ENCODE measurements at regions not wholly inside any gene's neighbourhood (a gene's known extent, or its start where the extent isn't known, plus 50 kb on each side); places are given as distances from the start of the nearest gene placed in this dataset.

DNA sequence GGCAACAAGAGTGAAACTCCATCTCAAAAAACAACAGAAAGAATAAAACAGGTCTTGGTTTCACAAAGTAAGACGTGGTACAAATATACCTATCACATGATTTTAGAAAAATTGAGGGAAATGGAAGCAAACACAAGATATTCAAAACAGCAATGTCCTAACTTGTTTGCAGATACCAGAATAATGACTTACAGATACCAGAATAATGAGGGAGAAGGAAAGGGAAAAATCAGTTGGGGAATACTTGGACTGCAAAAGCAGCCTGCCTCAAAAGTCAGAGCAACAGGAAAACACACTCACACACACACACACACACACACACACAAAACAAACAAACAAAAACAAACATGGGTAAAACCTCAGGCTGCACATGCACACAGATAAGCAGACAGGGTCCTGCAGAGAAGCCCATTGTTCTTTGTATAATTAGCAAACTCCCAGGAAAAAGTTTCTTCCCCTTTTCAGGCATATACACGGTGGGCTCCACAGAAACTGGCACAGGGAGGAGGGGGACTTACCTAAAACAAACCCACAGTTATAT lies 65.7 kb upstream of the CAPRIN2 start:
- Mint-ChIP-seq H3K4me3 (no peak overlapping the region), H3K4me1 (peaks cover 5 to 17% (median 11%) of the 10 kb centered on the region in 4 donors), H3K9me3 (peaks cover 0 to 3% (median 0%) of the 10 kb centered on the region in 7 donors), H3K27ac (no peak overlapping the region), H3K36me3 (no peaks in the 10 kb centered on the region), H3K27me3 (peaks cover 72% of the 10 kb centered on the region)
- Histone ChIP-seq H3K36me3 (ENCODE audit: control insufficient read depth, insufficient read depth, low read length) (no peaks in the 10 kb centered on the region), H3K9me3 (ENCODE audit: control insufficient read depth in 2 of 2, low read length in 2 of 2) (no peaks in the 10 kb centered on the region), H3K4me3 (ENCODE audit: low read depth, low read length) (no peak overlapping the region), H3K27me3 (ENCODE audit: control insufficient read depth, insufficient read depth, low read length) (peaks cover 34% of the 10 kb centered on the region), H3K4me1 (ENCODE audit: control insufficient read depth, insufficient read depth, low read length, poor library complexity, severe bottlenecking) (peaks cover 13% of the 10 kb centered on the region), H3K27ac (ENCODE audit: insufficient read depth, low read length, poor library complexity, severe bottlenecking) (no peak overlapping the region)
- DNase-seq, result no peak
- no peak for ATAC-seq (ENCODE audit: low read depth in 2 of 2)

DNA sequence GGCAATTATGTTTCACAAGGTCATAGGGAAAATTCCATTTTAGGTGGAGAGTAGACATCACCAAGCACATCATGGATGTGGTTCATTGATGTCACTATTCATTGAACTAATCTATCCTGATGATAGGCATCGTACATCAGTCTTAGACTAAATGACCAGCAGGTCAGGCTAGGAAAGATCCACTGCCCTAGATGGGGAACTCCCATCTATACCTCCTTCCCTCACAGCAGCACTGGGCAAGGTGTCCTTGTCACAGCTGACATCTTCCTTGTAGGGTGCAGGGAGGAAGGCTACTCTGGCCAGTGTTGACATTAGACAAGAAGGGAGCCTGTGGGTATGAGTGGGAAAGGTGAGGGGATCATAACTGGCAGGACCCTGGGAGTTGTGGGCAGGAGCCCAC lies 63.8 kb upstream of the CAPRIN2 start:
- Mint-ChIP-seq H3K9me3 (no peaks in the 10 kb centered on the region), H3K27me3 (peaks cover 70% of the 10 kb centered on the region), H3K36me3 (no peaks in the 10 kb centered on the region), H3K4me3 (no peak overlapping the region), H3K27ac (no peak overlapping the region), H3K4me1 (peaks cover 5 to 15% (median 8%) of the 10 kb centered on the region in 4 donors)
- DNase-seq (no peak), ATAC-seq (ENCODE audit: low read depth in 2 of 2) (no peak)
- Histone ChIP-seq H3K9me3 (ENCODE audit: control insufficient read depth in 2 of 2, low read length in 2 of 2) (no peaks in the 10 kb centered on the region), H3K27ac (ENCODE audit: insufficient read depth, low read length, poor library complexity, severe bottlenecking) (no peak overlapping the region), H3K36me3 (ENCODE audit: control insufficient read depth, insufficient read depth, low read length) (no peaks in the 10 kb centered on the region), H3K4me3 (ENCODE audit: low read depth, low read length) (no peak overlapping the region), H3K4me1 (ENCODE audit: control insufficient read depth, insufficient read depth, low read length, poor library complexity, severe bottlenecking) (peaks cover 13% of the 10 kb centered on the region), H3K27me3 (ENCODE audit: control insufficient read depth, insufficient read depth, low read length) (peaks cover 28% of the 10 kb centered on the region)

GRCh38 chr12:30816742-30817465 lies 62.2 kb upstream of the CAPRIN2 start:
- no peaks in the 10 kb centered on the region for H3K36me3 ChIP-seq (ENCODE audit: control insufficient read depth, insufficient read depth, low read length)
- peaks cover 2 to 4% (median 3%) of the 10 kb centered on the region in 4 donors for H3K4me1 Mint-ChIP-seq
- ATAC-seq (ENCODE audit: low read depth in 2 of 2), result no peak
- no peaks in the 10 kb centered on the region for H3K4me1 ChIP-seq (ENCODE audit: control insufficient read depth, insufficient read depth, low read length, poor library complexity, severe bottlenecking)
- peaks cover 53% of the 10 kb centered on the region for H3K27me3 Mint-ChIP-seq
- H3K27ac ChIP-seq (ENCODE audit: insufficient read depth, low read length, poor library complexity, severe bottlenecking), result no peak overlapping the region
- no peak for DNase-seq
- H3K4me3 Mint-ChIP-seq, result no peak overlapping the region
- peaks cover 27% of the 10 kb centered on the region for H3K27me3 ChIP-seq (ENCODE audit: control insufficient read depth, insufficient read depth, low read length)
- H3K27ac Mint-ChIP-seq, result no peak overlapping the region
- no peak overlapping the region for H3K4me3 ChIP-seq (ENCODE audit: low read depth, low read length)
- no peaks in the 10 kb centered on the region for H3K9me3 Mint-ChIP-seq
- H3K9me3 ChIP-seq (ENCODE audit: control insufficient read depth in 2 of 2, low read length in 2 of 2), result no peaks in the 10 kb centered on the region
- H3K36me3 Mint-ChIP-seq, result no peaks in the 10 kb centered on the region

DNA sequence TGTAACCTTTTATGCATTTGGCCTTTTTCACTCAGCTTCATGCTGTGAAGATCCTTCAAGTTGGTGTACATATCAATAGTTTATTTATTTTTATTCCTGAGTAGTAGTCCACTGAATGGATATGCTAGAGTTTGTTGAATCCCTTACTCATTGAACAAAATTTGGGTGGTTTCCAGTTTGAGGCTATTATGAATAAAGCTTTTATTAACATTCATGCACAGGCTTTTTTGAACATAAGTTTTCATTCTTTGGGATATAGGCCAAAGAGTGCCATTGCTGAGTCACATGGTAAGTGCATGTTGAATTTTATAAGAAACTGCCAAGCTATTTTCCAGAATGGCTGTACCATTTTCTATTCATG lies 59.5 kb upstream of the CAPRIN2 start:
- DNase-seq, result no peak
- Mint-ChIP-seq H3K27me3 (peaks cover 39% of the 10 kb centered on the region), H3K9me3 (no peaks in the 10 kb centered on the region), H3K27ac (no peak overlapping the region), H3K4me3 (no peak overlapping the region), H3K4me1 (no peaks in the 10 kb centered on the region), H3K36me3 (no peaks in the 10 kb centered on the region)
- Histone ChIP-seq H3K4me3 (ENCODE audit: low read depth, low read length) (no peak overlapping the region), H3K36me3 (ENCODE audit: control insufficient read depth, insufficient read depth, low read length) (no peaks in the 10 kb centered on the region), H3K27ac (ENCODE audit: insufficient read depth, low read length, poor library complexity, severe bottlenecking) (no peak overlapping the region), H3K27me3 (ENCODE audit: control insufficient read depth, insufficient read depth, low read length) (peaks cover 13% of the 10 kb centered on the region), H3K4me1 (ENCODE audit: control insufficient read depth, insufficient read depth, low read length, poor library complexity, severe bottlenecking) (no peaks in the 10 kb centered on the region), H3K9me3 (ENCODE audit: control insufficient read depth in 2 of 2, low read length in 2 of 2) (no peaks in the 10 kb centered on the region)
- ATAC-seq (ENCODE audit: low read depth in 2 of 2), result no peak

GRCh38 chr12:30813525-30814294 lies 59.0 kb upstream of the CAPRIN2 start:
- H3K27ac Mint-ChIP-seq, result no peak overlapping the region
- DNase-seq, result no peak
- peaks cover 0 to 1% (median 0%) of the 10 kb centered on the region in 7 donors for H3K9me3 Mint-ChIP-seq
- Histone ChIP-seq H3K27ac (ENCODE audit: insufficient read depth, low read length, poor library complexity, severe bottlenecking) (no peak overlapping the region), H3K9me3 (ENCODE audit: control insufficient read depth in 2 of 2, low read length in 2 of 2) (peaks cover 0 to 2% of the 10 kb centered on the region in 2 experiments), H3K4me1 (ENCODE audit: control insufficient read depth, insufficient read depth, low read length, poor library complexity, severe bottlenecking) (no peaks in the 10 kb centered on the region), H3K36me3 (ENCODE audit: control insufficient read depth, insufficient read depth, low read length) (no peaks in the 10 kb centered on the region), H3K27me3 (ENCODE audit: control insufficient read depth, insufficient read depth, low read length) (peaks cover 10% of the 10 kb centered on the region), H3K4me3 (ENCODE audit: low read depth, low read length) (no peak overlapping the region)
- H3K4me3 Mint-ChIP-seq, result no peak overlapping the region
- H3K27me3 Mint-ChIP-seq, result peaks cover 34% of the 10 kb centered on the region
- no peaks in the 10 kb centered on the region for H3K36me3 Mint-ChIP-seq
- ATAC-seq (ENCODE audit: low read depth in 2 of 2), result no peak
- no peaks in the 10 kb centered on the region for H3K4me1 Mint-ChIP-seq

- no peaks in the 10 kb centered on the region for H3K4me1 Mint-ChIP-seq
- peaks cover 0 to 9% (median 2%) of the 10 kb centered on the region in 7 donors for H3K9me3 Mint-ChIP-seq
- Histone ChIP-seq H3K9me3 (ENCODE audit: control insufficient read depth in 2 of 2, low read length in 2 of 2) (peaks cover 0 to 3% of the 10 kb centered on the region in 2 experiments), H3K4me1 (ENCODE audit: control insufficient read depth, insufficient read depth, low read length, poor library complexity, severe bottlenecking) (no peaks in the 10 kb centered on the region), H3K27ac (ENCODE audit: insufficient read depth, low read length, poor library complexity, severe bottlenecking) (no peak overlapping the region), H3K27me3 (ENCODE audit: control insufficient read depth, insufficient read depth, low read length) (peaks cover 5% of the 10 kb centered on the region), H3K36me3 (ENCODE audit: control insufficient read depth, insufficient read depth, low read length) (no peaks in the 10 kb centered on the region), H3K4me3 (ENCODE audit: low read depth, low read length) (no peak overlapping the region)
- H3K36me3 Mint-ChIP-seq, result no peaks in the 10 kb centered on the region
- H3K4me3 Mint-ChIP-seq, result no peak overlapping the region
- peak overlapping the region in 1 of 3 donors; percentile 32 for H3K27ac Mint-ChIP-seq
- DNase-seq (no peak), ATAC-seq (ENCODE audit: low read depth in 2 of 2) (no peak)
- peaks cover 27% of the 10 kb centered on the region for H3K27me3 Mint-ChIP-seq
Measured at GRCh38 chr12:30811966-30812365, 57.2 kb upstream of the CAPRIN2 start.

DNA sequence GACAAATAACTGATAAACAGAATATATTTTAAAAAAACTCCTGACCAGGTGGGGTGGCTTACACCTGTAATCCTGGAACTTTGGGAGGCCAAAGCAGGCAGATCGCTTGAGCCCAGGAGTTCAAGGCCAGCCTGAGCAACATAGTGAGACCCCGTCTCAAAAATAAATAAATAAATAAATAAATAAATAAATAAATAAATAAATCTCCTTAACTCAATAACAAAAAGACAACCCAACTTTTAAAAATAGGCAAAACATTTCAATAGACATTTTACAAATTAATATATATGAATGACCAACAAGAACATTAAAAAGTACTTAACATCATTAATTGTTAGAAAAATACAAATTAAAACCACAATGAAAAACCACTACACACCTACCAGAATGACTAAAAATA lies 56.2 kb upstream of the CAPRIN2 start:
- DNase-seq (no peak), ATAC-seq (ENCODE audit: low read depth in 2 of 2) (no peak)
- H3K4me3 ChIP-seq (ENCODE audit: low read depth, low read length), result no peak overlapping the region
- Mint-ChIP-seq H3K4me1 (no peaks in the 10 kb centered on the region), H3K9me3 (peaks cover 0 to 9% (median 2%) of the 10 kb centered on the region in 7 donors), H3K27ac (no peak overlapping the region), H3K36me3 (no peaks in the 10 kb centered on the region), H3K27me3 (peaks cover 27% of the 10 kb centered on the region), H3K4me3 (no peak overlapping the region)
- no peaks in the 10 kb centered on the region for H3K4me1 ChIP-seq (ENCODE audit: control insufficient read depth, insufficient read depth, low read length, poor library complexity, severe bottlenecking)
- H3K27me3 ChIP-seq (ENCODE audit: control insufficient read depth, insufficient read depth, low read length), result peaks cover 5% of the 10 kb centered on the region
- H3K27ac ChIP-seq (ENCODE audit: insufficient read depth, low read length, poor library complexity, severe bottlenecking), result no peak overlapping the region
- peaks cover 0 to 3% of the 10 kb centered on the region in 2 experiments for H3K9me3 ChIP-seq (ENCODE audit: control insufficient read depth in 2 of 2, low read length in 2 of 2)
- no peaks in the 10 kb centered on the region for H3K36me3 ChIP-seq (ENCODE audit: control insufficient read depth, insufficient read depth, low read length)
